Subcutaneous abdominal adipose tissue (tissue), 5 donors: ENCODE measurements at regions not wholly inside any gene's neighbourhood (a gene's known extent, or its start where the extent isn't known, plus 50 kb on each side); places are given as distances from the start of the nearest gene placed in this dataset.

Experiments used
- H3K27ac ChIP-seq: one replicate; pipeline ENCODE4 v1.7.0; 2013; ENCODE audit warnings: low read depth, mild to moderate bottlenecking, inconsistent platforms, low read length, moderate library complexity
- H3K27me3 ChIP-seq, 5 donors: one replicate each; pipeline ENCODE4 v1.7.0; 2013; ENCODE audit warnings: low read length in 5 of 5, inconsistent platforms in 1 of 5; ENCODE audit not compliant: control insufficient read depth in 5 of 5, insufficient read depth in 4 of 5
- H3K36me3 ChIP-seq, 5 donors: one replicate each; pipeline ENCODE4 v1.7.0; 2013; ENCODE audit warnings: low read length in 5 of 5; ENCODE audit not compliant: control insufficient read depth in 5 of 5, insufficient read depth in 5 of 5
- H3K4me1 ChIP-seq, 5 donors: one replicate each; pipeline ENCODE4 v1.7.0; 2013; ENCODE audit warnings: low read length in 5 of 5, mild to moderate bottlenecking in 3 of 5, moderate library complexity in 1 of 5; ENCODE audit not compliant: control insufficient read depth in 5 of 5, insufficient read depth in 5 of 5
- H3K4me3 ChIP-seq, 5 donors: one replicate each; pipeline ENCODE4 v1.7.0; 2013; ENCODE audit warnings: low read length in 5 of 5, low read depth in 1 of 5
- H3K9ac ChIP-seq, 5 donors: one replicate each; pipeline ENCODE4 v1.7.0; 2013; ENCODE audit warnings: low read length in 5 of 5, mild to moderate bottlenecking in 4 of 5, moderate library complexity in 3 of 5
- H3K9me3 ChIP-seq, 5 donors: one replicate each; pipeline ENCODE4 v1.7.0; 2013; ENCODE audit warnings: low read length in 5 of 5; ENCODE audit not compliant: control insufficient read depth in 5 of 5
- donor health status: healthy.
- donor health status: healthy.
- donor health status: healthy.
- donor health status: healthy.
- donor health status: healthy.

DNA sequence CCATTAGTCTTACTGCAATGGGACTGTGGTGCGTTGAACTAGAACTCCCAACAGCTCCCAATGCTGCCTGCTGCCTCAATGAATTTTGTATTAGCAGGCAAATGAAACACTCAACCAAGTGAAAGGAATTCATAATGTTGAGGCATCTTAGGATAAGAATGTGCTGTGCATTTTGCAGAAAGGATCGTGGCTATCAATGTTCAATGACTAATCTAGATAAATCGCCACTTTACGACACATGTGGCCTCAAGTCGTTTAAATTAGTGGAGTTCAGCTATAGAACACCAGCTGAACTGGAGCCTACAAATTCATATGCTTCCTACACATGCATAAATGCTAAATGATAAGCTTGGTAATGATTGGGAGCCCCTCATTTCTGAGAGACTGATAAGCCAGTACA lies 318.4 kb downstream of the PSAT1 start:
- no peaks in the 10 kb centered on the region for H3K4me1 ChIP-seq
- no peak overlapping the region for H3K9ac ChIP-seq
- no peaks in the 10 kb centered on the region for H3K27me3 ChIP-seq
- H3K9me3 ChIP-seq = no peaks in the 10 kb centered on the region
- H3K27ac ChIP-seq = no peak overlapping the region
- H3K36me3 ChIP-seq = no peaks in the 10 kb centered on the region
- H3K4me3 ChIP-seq = no peak overlapping the region

DNA sequence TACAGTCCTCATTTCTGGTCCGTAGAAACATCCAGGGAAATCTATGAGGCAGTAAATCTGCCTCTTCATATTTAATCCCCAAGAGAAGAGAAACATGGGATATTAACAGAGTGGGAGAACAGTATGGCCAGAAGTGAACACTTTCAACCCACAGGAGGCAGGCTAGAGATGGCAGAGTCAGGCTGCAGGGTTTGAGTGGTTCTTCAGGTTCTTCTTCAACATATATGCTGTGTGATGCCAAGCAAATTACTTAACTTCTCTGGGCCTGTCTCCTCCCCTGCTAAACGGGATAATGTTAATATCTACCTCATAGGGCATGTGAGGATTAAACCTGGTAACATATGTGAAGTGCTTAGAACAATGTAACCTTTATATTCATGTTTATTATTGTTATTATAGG lies 321.8 kb downstream of the PSAT1 start:
- no peaks in the 10 kb centered on the region for H3K27me3 ChIP-seq
- no peaks in the 10 kb centered on the region for H3K36me3 ChIP-seq
- H3K9me3 ChIP-seq = no peaks in the 10 kb centered on the region
- no peak overlapping the region for H3K9ac ChIP-seq
- no peak overlapping the region for H3K4me3 ChIP-seq
- no peaks in the 10 kb centered on the region for H3K4me1 ChIP-seq
- H3K27ac ChIP-seq = no peak overlapping the region

DNA sequence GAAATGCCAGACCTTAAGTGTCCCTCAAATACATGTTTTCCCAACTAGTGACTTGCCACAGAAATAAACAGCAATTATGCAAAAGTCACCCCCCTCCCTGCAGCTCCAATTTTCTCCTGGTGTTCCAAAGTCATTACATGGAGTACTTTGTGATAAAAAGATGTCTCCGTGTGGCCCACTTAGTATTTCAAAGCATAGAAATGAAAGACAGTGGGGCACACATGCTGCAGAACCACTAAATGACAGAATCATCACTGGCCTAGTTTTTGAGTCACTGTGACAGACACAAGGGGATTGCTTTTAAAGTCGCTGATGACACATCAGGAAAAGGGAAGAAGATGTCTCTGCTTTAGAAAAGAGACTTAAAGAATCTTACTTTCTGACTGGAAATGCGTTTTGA lies 323.4 kb downstream of the PSAT1 start:
- Histone ChIP-seq H3K4me1 (no peaks in the 10 kb centered on the region), H3K27ac (no peak overlapping the region), H3K4me3 (no peak overlapping the region), H3K36me3 (no peaks in the 10 kb centered on the region), H3K9ac (no peak overlapping the region), H3K9me3 (no peaks in the 10 kb centered on the region), H3K27me3 (no peaks in the 10 kb centered on the region)

DNA sequence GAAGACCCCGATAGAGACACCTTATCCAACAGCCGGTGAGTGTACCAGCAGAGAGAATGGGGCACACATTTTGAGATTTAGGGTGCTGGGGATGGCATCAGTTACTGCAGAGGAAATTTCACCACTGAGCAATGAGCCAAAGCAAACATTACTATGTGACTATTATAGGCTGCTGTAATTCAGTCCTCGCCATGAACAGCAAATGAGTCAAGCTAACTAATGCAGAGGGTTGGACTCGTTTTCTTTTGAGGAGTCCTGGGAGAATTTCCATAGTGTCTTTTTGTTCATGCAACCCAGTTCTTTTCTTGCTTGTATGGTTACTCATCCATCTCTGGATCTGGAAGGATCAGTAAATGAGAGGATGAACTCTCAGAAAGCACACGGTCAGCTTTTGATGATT lies 323.8 kb downstream of the PSAT1 start:
- H3K9me3 ChIP-seq = no peaks in the 10 kb centered on the region
- no peaks in the 10 kb centered on the region for H3K36me3 ChIP-seq
- H3K27me3 ChIP-seq = no peaks in the 10 kb centered on the region

DNA sequence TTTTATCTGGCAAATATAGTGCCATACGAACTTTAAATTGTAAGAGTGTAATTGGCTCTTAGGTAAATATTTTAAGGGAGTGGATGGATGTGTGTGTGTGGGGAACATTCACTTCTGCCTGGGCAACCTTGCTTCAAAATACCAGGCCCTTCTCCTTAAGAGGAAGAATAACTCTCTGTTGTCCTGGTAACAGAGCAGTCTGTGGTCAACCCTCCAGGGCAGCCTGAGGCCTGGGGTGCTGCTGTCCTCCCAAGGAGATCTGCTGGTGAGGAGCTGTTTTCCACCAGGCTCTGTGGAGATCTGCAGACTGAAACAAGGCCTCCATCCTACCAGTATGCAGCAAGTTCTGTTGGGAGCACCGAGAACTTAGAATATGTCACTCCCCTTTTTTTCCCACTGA lies 325.2 kb downstream of the PSAT1 start:
- Histone ChIP-seq H3K9ac (no peak overlapping the region), H3K9me3 (no peaks in the 10 kb centered on the region), H3K36me3 (no peaks in the 10 kb centered on the region), H3K27ac (no peak overlapping the region), H3K4me1 (no peaks in the 10 kb centered on the region), H3K27me3 (no peaks in the 10 kb centered on the region), H3K4me3 (no peak overlapping the region)

More for the DNA sequence above, 323.8 kb downstream of the PSAT1 start:
- Histone ChIP-seq H3K4me3 (no peak overlapping the region), H3K27ac (no peak overlapping the region), H3K4me1 (no peaks in the 10 kb centered on the region), H3K9ac (no peak overlapping the region)

DNA sequence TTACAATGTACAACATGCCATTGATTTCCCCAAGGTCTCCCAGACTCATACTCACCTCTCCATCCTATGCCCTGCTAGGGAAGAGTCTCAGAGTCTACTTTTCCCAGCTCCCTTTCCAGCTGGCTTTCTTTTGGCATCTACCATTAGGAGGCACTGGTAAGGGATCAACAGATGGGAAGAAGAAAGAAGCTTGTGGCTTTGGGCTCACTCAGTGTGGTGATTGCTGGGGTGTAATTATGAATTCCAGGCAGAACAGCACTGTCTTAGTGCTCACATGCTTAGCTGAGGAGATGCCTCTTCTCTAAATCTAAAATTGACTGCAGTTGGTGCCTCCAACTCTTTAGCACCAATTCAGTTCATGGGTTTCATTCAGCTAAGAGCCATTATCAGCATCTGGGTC lies 330.0 kb downstream of the PSAT1 start:
- no peaks in the 10 kb centered on the region for H3K36me3 ChIP-seq
- no peaks in the 10 kb centered on the region for H3K9me3 ChIP-seq
- no peak overlapping the region for H3K4me3 ChIP-seq
- H3K9ac ChIP-seq = no peak overlapping the region
- no peak overlapping the region for H3K27ac ChIP-seq
- H3K27me3 ChIP-seq = no peaks in the 10 kb centered on the region
- H3K4me1 ChIP-seq = no peaks in the 10 kb centered on the region

GRCh38 chr9:78630966-78631365 lies 334.0 kb downstream of the PSAT1 start:
- no peaks in the 10 kb centered on the region for H3K36me3 ChIP-seq
- H3K27ac ChIP-seq = no peak overlapping the region
- H3K4me1 ChIP-seq = no peaks in the 10 kb centered on the region
- no peaks in the 10 kb centered on the region for H3K27me3 ChIP-seq
- H3K9me3 ChIP-seq = no peaks in the 10 kb centered on the region
- no peak overlapping the region for H3K9ac ChIP-seq
- H3K4me3 ChIP-seq = no peak overlapping the region

DNA sequence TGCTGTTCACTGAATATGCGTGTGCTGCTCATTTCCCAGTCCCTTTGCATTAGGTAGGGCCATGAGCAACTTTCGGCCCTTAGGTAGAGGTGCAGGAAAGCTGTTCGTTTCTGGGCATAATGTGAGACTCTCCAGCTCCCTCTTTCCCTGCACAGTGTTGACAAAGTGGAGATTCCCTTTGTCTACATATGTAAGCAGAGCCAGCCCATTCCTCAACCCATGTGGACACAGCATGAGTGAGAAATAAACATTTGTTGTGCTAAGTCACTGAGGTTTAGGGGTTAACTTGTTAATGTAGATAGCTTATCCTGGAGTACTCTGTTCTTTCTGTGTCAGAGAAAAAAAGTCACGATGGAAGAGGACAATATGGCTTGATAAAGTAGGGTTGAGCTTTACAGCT lies 343.8 kb downstream of the PSAT1 start:
- H3K9me3 ChIP-seq = peaks cover 0 to 6% (median 0%) of the 10 kb centered on the region in 5 donors
- no peaks in the 10 kb centered on the region for H3K27me3 ChIP-seq
- no peak overlapping the region for H3K27ac ChIP-seq
- H3K4me3 ChIP-seq = no peak overlapping the region
- H3K4me1 ChIP-seq = no peaks in the 10 kb centered on the region
- H3K36me3 ChIP-seq = no peaks in the 10 kb centered on the region
- H3K9ac ChIP-seq = no peak overlapping the region

DNA sequence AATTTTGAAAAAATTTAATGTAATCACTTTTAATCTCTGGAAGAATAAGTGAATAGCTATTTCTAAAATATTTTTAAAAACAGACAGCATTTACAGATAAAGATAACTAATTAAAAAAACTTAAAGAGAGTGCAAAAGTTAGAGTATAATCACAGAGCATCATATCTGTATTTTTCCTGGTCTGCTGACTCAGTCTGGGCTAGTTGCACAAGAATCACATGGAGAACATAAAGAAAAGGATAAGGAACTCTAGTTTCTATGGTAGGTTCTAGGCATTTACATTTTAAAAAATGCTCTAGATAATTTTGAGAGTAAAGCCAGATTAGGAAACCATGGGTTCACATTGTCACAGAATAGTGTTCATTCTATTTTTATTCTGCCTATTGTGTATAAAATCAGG lies 347.4 kb downstream of the PSAT1 start:
- H3K4me3 ChIP-seq = no peak overlapping the region
- H3K36me3 ChIP-seq = no peaks in the 10 kb centered on the region
- no peak overlapping the region for H3K27ac ChIP-seq
- peaks cover 0 to 6% (median 5%) of the 10 kb centered on the region in 5 donors for H3K9me3 ChIP-seq
- H3K27me3 ChIP-seq = no peaks in the 10 kb centered on the region
- H3K9ac ChIP-seq = no peak overlapping the region
- no peaks in the 10 kb centered on the region for H3K4me1 ChIP-seq

DNA sequence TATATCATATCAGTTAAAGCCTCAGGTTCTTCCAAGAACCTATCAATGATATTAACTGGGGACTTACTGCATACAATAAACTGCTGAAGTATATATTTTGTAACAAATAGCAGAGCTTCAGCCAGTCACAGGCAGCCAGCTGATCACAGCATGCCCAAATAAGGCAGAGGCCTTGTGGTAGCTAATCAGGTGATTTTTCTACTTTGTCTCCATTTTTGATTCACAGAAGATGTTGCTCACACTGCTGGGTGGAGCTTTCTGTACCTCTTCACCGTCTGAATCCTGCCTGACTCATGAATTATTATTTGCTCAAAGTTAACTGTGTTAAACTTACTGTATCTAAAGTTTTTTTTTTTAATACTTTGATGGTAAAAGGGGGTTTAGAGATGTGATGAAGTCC lies 357.4 kb downstream of the PSAT1 start:
- no peaks in the 10 kb centered on the region for H3K4me1 ChIP-seq
- no peak overlapping the region for H3K9ac ChIP-seq
- no peak overlapping the region for H3K27ac ChIP-seq
- no peaks in the 10 kb centered on the region for H3K36me3 ChIP-seq
- peaks cover 0 to 2% (median 0%) of the 10 kb centered on the region in 5 donors for H3K9me3 ChIP-seq
- H3K4me3 ChIP-seq = no peak overlapping the region
- H3K27me3 ChIP-seq = no peaks in the 10 kb centered on the region

GRCh38 chr9:78663369-78663768 lies 366.4 kb downstream of the PSAT1 start:
- Histone ChIP-seq H3K36me3 (no peaks in the 10 kb centered on the region), H3K9ac (no peak overlapping the region), H3K9me3 (no peaks in the 10 kb centered on the region), H3K4me1 (no peaks in the 10 kb centered on the region), H3K4me3 (no peak overlapping the region), H3K27ac (no peak overlapping the region), H3K27me3 (no peaks in the 10 kb centered on the region)
